HG03378 (cell line): ENCODE measurements at regions not wholly inside any gene's neighbourhood (a gene's known extent, or its start where the extent isn't known, plus 50 kb on each side); places are given as distances from the start of the nearest gene placed in this dataset.

Experiments
- ATAC-seq: cut with Tn5 transposase; IDR thresholded peaks from one replicate; pipeline ENCODE4 v1.9.1; 2021; ENCODE audit warnings: mild to moderate bottlenecking, moderate library complexity; ENCODE audit not compliant: unreplicated experiment

DNA sequence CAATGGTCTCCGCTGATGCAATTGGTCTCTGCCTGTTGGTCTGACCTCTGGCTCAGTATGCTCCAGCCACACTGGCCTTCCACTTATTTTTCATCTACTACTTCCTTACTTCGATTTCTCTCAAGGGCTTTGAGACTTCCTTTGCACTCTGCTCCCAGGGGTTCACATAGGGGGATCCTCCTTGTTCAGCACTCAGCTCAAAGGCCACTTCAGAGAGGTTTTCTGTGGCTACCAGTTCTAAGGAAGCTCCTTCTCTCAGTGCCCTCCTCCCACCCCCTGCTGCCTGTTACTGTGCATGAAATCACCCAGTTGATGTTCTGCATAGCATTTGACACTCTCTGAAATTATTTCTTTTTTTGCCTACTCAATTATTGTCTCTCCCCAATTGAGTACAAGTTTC, 476.4 kb downstream of the HS3ST3B1 start:
- no peak for ATAC-seq

DNA sequence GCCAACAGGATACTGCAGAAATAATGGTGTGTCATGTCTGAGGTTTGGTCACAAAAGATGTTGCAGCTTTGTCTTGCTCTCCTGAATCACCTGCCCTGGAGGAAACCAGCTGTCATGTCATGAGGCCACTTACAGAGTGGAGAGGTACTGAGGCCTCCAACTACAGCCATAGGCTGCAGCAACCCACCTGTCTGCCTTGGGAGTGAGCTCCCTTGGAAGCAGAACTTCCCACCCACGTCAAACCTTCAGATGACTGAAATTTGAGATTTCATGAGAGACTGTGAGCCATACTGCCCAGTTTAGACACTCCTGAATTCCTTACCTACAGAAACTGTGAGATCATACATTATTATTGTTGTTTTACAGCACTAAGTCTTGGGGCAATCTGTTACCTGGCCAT, 475.9 kb downstream of the HS3ST3B1 start:
- no peak for ATAC-seq

DNA sequence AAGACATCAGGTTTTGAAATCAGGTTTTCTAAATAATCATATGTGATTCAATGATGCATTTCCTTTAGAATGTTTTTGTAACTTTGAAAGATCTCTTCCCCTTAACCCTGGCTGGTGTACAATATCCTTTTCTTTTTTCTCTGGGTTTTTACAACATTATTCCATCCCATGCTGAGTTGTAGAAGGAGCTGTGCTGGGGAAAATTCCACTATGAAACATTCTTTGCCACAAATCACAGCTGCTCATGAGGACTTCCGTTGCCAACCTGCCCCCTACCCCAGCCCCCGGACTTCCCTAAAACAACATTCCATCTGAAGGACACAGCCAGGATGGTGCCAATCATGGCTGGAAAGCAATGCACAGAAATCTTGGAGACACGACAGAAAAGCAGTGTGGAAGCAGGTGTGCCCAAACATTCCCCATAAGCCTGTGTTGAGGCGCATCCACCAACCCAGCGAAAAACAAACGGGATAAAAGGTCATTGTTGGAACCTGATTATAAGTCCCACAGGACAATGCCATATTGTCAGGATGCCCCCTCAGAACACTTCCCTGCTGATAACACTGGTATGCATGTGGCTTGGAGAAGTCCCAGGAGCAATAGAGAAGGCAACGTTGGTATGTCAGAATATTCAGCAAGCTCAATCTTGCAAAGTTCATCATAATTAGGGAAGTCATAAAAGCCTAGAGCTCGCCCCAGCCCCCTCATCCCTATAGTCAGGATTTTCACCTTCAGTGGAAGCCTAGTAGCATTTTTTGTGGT, 475.0 kb downstream of the HS3ST3B1 start:
- no peak for ATAC-seq

DNA sequence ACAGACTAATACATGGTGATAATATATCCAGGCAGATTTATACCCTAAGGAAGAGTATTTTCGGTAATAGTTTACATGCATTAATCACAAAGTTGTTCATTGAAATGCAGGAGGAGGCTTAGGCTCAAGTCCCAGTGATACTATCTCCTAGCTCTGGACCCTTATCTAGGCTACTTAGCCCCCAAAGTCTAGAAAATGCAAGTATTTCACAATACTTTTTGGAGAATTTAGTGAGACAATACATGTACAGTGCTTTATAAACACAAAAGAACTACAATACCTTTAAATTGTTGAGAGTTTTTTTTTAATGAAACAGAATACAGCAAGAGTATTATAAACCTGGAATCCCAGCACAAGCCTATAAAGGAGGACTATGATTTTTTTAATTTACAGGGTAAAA, 473.9 kb downstream of the HS3ST3B1 start:
- no peak for ATAC-seq

DNA sequence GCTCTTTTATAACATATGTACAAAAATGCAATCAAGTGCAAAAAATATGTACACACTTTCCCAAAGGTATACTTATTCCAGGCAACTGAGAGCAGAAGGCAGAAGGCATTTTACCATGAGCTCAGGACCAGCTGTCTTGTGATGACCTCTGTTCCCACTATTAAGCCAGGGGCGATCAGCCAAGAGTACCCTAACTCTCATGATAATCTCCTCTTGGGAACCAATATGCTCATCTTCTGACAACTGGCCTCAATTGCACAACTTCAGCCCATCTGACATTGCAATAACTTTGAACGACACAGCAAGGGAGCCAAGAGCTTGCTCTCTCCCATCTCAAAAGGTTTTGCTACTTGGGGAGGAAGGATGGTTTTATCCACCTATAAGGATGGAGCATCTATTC, 471.9 kb downstream of the HS3ST3B1 start:
- ATAC-seq = no peak

DNA sequence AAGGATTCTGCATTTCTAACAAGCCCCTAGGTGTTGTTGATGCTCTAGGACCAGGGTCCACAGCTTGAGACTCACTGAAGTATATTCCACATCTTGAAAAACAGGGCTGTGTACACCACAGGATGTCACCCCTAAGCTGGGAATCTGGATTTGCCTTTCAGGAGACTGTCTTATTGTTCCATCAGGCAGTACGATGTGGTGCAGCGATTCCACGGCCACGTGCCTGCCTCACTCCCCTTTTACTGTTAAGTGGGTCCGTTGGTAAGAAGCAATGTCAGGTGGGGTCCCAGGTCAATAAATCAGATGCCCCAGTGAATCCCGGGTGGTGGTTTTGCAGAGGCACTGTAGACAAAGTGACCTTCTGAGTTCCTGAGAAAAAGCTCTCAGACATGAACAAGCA, 470.7 kb downstream of the HS3ST3B1 start:
- no peak for ATAC-seq

DNA sequence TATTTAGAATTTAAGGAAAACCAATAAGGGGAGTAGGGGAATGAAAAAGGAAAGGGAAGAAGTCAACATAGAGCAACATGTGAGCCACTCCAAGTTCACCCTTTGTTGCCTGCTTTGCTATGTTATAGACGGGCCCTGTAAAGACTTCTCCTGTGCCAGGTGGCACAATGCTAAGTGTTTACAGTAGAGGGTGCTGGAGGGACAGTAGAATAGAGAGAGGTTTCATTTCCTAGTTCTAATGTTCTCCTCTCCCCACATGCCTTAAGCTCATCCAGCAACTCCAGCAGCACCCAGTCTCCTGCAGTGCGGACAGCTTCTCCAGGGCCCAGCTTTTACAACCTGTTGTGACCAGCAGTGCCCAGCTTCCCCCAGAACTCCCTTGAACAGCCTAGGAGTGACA, 468.0 kb downstream of the HS3ST3B1 start:
- no peak for ATAC-seq

DNA sequence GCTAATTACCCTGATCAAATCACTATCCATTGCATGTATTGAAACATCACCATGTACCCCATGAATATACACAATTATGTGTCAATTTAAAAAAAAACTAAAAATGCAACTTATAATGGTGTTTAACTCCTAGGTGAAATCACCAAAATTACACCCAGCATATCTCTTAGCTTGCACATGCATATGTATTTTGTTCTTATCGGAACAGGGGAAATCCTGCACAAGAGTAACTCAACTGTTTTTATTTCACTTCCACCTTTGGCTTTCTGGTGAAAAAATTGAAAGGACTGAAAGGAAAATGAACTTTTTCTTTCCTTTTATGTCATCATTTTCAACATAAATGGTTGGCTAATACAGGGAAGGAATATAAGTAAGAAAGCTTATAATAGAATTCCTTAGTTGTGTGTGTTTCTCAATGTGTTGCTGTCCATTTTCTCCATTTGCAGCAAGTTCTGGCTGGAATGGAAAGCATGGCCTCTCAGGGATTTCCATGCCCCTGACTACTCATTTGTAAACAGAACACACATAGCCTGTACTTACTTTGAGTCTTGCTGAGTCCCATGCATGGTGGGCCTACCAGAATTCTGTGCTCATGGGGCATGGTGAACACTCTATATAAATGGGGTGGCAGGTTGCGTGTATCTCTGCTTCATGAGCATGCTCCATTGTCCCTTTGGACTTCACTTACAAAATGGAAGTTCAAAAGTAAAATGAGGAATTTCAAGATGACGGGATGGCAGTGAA, 462.0 kb downstream of the HS3ST3B1 start:
- ATAC-seq = no peak

DNA sequence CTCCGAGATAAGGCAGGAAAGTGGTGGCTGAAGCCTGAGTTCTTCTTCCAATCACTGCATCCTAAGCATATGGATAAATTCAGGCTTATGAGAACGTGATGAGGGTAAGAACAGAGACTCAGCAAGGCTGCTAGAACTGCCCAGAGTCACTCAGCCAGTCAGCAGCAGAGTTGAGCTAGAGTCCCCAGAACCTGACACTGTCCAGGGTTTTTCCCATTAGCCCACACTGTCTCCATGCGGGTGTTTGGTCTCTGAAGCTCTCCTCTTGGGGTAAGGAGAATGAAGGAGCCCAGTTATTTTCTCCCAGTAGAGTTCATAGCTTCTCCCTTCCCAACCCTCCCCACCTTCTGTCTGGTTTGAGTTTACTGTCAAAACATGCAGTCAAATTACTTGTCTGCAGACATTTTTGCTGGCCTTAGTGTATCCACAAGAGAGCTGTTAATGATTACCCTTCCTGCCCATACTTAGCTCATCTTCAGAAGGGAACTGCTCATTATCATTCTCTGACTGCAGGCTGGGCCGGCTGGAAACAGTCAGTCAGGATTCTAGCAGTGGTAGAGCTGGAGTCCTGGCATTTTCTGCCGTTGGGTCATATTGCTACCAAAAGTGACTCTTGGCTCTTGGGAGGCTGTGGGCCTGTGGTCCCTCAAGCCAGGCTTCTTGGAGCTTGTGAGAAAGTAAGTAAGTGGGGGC, 460.0 kb downstream of the HS3ST3B1 start:
- ATAC-seq = no peak

DNA sequence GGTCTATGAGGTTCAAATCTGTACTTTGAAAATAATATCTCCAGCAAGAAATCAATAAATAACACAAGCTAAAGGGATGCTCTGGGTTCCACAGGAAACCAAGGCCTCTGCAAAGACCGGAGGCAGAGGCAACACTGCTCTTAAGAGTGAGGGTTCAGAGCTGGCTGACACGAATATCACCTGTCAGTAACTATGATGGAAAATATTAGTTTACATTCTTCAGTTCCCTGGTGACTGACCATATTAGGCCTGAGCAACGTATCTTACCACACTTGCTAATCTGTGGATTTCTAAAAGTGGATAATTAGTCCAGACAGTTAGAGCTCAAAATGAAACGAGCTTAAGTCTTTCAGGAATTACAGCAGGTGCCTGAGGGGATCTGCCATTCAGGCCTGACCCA, 459.3 kb downstream of the HS3ST3B1 start:
- ATAC-seq = no peak

DNA sequence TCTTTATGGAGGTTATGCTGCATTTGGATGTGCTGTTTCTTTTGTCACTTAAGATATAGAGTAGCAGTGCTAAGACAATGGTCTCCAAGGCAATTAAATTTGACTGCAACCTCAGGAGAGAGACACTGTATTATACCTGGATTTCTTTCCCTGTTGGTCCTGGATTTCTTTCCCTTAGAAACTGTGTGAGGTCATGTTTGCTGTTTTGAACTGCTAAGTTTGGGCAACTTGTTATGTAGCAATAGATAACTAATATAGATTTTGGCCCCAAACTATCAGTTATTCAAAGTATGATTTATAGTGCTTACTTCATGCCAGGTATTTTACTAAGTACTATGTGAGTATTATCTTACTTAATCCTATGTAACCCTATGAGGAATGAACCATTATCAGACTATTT, 458.4 kb downstream of the HS3ST3B1 start:
- ATAC-seq = no peak

DNA sequence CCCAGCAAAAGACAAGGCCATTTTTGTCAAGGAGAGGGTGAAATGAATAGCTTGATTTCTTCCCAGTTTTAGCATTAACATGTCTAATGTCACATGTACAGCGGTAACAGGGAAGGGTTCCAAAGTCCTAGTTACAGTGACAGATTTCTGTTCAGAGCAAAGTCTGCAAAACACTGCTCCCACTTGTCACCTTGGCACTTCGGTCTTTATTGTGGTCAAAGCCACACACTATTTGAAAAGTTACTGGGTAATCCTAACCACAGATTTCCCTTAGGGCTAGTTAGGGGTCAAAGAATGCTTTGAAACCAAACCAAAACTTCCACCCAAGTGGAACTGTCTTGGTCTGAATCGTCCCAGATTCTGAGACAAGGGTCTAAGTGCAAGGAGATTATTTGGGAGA, 455.6 kb downstream of the HS3ST3B1 start:
- no peak for ATAC-seq

DNA sequence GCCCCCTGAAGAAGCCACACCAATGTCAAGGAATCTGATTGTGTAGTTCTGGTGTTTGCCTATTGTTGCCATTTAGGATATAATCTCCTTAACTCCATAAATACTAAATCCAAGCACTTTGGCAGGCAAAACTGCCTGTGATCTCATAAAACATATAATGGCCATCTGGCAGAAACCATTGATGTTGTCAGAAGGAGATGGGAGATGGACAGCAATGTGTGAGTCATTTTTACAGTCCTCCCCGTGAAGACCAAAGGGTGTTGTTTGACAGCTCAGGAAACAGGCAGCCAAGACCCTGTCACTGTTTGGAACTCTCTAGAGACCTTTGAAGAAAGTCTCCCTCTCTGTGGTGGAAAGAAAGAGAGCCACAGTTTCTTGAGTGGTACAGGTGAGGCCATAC, 454.1 kb downstream of the HS3ST3B1 start:
- ATAC-seq = no peak

DNA sequence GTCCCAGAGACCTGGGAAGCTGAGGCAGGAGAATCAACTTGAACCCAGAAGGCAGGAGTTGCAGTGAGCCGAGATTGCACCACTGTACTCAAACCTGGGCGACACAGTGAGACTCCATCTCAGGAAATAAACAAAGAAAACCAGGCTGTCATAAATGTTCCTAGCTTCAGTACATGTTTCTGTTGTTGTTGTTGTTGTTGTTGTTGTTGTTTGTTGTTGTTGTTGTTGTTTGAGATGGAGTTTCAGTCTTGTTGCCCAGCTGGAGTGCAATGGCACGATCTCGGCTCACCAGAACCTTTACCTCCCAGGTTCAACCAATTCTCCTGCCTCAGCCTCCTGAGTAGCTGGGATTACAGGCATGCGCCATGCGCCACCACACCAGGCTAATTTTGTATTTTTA, 452.5 kb downstream of the HS3ST3B1 start:
- ATAC-seq = no peak

DNA sequence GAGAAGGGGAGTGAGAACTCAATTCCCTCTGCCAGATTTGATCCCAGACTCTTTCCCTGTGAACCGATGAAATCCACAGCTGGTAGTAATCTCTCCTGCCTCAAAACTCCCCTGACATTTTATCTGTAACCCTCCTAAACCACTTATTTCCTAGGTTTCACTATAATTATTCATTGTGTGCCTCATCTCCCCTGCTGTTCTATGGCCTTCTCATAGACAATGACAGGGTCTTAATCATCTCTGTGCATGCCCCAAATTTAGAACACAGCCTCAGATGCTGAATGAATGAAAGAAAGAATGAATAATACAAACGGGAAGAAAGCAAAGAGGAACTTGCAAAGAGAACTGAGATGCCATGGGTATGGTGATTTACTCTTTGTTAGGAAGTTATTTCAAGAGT, 451.1 kb downstream of the HS3ST3B1 start:
- ATAC-seq = no peak

DNA sequence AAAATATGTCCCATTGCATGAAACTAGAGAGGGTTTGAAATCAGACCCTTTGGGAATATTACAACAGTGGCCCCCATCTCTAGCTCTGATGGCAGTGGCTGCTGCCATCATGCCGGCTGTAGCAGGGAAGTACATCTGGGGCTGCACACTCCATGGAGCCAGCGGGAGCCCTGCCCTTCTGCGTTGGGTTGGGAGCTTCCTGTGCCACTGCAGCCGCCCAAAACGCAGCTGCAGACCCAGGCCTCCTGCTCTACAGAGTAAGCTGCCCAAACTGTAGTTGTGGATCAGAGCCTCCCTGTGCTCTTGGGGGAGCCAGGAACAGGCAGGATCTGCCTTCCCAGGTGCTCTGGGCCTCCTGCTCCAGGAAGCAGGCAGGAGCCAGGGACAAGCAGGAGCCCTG, 450.0 kb downstream of the HS3ST3B1 start:
- no peak for ATAC-seq

DNA sequence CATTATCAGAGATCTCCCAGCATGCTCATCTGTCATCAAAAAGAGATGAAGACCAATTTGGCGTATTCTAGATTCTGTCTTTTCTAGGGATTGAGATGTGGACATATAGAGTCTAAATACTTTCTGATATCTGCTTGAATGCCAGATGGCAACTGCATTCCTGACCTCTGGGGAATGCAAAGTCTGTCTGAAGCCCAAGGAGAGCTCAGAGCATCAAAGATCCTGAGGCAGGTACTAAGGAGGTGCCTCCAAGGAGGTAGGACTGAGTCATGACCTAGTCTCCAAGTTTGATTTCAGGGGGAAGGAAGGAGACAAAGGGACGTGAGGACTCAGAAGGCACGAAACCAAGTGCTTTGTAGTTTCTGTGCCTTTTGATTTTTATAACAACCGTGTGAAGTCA, 448.4 kb downstream of the HS3ST3B1 start:
- ATAC-seq = no peak

DNA sequence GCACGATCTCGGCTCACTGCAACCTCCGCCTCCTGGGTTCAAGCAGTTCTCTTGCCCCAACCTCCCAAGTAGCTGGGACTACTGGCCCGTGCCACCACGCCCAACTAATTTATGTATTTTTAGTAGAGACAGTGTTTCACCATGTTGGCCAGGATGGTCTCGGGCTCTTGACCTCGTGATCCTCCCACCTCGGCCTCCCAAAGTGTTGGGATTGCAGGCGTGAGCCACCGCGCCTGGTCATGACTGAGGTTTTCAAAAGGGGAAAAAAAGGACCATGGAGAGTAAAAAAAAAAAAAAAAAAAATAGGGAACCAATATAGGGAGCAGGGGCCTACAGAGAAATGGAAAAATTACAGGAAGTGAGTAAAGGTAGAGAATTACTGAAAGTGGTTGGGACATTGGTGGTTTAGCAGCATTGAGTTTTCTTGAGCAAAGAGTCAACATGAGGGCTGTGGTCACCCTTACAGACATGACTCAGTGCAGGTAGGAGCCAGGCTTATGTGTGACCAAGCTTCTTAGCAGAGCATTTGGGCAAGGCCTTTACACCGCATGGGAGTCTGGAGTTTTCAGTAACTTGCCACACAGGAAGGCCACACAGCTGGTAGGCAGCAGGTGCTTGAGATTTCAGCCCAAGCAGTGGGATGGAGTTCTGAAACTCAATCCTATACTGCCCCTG, 447.3 kb downstream of the HS3ST3B1 start:
- peak; percentile 66 for ATAC-seq

DNA sequence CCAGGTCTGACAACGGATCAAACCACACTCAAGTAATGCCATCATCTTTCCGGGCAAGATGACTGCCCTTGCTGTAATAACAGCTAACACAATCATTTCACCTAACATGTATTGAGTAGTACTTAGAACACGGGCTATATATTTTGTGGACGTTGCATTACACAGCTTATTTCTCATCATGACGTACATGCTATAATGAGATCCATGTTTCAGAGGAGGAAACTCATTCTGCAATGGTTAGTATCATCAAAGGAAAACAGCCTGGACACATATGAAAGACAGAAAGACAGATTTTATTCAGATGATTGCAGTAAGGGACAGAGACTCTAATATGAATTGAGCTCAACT, 446.7 kb downstream of the HS3ST3B1 start:
- ATAC-seq = no peak

DNA sequence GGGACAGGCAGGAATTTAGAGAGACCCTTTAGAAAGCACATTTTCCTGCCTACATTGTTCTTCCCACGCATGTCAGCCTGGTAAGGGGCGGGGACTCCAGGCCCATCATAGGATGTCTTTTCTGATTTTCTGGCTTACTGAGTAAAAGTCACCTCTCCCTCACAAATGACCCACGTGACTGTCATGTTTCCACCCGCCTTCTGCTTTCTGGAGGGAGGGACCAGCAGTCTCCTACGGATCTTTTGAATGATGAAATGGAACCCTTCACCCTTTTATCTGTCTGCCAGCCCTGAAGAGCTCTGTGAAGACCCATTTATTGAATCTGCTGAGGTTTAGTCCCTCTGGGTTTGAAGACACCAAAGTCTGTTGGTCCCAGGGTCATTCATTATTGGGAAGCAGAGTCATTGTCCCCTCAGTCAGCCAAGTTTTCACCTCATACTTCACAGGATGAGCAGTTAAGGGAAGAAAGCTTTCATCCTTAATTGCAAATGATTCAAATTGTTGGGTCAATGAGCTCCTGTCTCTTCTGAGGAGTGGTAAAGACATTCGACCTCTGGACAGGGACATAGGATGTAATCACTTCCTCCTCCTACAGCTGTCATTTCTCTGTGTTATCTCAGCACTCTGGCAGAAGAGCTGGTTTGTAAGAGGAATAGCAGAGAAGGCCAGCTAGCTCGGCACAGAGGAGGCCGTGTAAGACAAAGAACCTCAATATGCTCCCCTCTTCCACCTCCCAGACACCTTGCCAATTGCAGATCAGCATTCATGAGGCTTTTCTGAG, 446.1 kb downstream of the HS3ST3B1 start:
- ATAC-seq = no peak

DNA sequence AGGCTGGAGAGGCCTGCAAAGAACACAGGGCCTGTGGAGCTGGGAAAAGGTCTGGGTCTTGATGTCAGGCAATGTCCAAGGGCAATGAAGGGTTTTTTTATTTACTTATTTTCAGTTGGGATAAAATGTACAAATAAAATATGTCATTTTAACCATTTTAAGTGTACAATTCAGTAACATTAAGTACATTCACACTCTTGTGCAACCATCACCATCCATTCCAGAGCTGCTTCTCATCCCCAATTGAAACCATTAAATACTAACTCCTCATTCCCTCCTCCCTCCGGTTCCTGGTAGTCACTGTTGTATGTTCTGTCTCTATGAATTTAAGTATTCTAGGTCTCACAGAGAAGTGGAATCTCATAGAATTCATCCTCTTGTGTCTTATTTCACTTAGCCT, 444.7 kb downstream of the HS3ST3B1 start:
- ATAC-seq = no peak
